Loucy (cell line): ENCODE measurements at regions not wholly inside any gene's neighbourhood (a gene's known extent, or its start where the extent isn't known, plus 50 kb on each side); places are given as distances from the start of the nearest gene placed in this dataset.

Experiments
- H2AFZ ChIP-seq: fragments of 200-600 bp; sonication (generic); 2 replicates; pipeline ENCODE4 v1.6.0; 2016; ENCODE audit warnings: antibody characterized with exemption, mild to moderate bottlenecking, low read length, moderate library complexity
- H3F3A ChIP-seq: fragments of 200-600 bp; 2 replicates; pipeline ENCODE4 v1.6.0; 2016; ENCODE audit warnings: antibody characterized with exemption, low read depth, mild to moderate bottlenecking
- H3K27me3 ChIP-seq: fragments of 200-600 bp; sonication (generic); 2 replicates; pipeline ENCODE4 v1.6.1; 2014; ENCODE audit warnings: low read length, mild to moderate bottlenecking; ENCODE audit not compliant: insufficient read depth, poor library complexity, severe bottlenecking
- H3K36me3 ChIP-seq: fragments of 200-600 bp; sonication (generic); 2 replicates; pipeline ENCODE4 v1.6.1; 2016; ENCODE audit warnings: low read length; ENCODE audit not compliant: insufficient read depth
- H3K4me1 ChIP-seq: fragments of 200-600 bp; sonication (generic); 2 replicates; pipeline ENCODE4 v1.5.1; 2014; ENCODE audit warnings: low read length, mild to moderate bottlenecking; ENCODE audit not compliant: insufficient read depth, poor library complexity, severe bottlenecking
- H3K4me2 ChIP-seq: fragments of 200-600 bp; sonication (generic); 2 replicates; pipeline ENCODE4 v1.6.0; 2014; ENCODE audit warnings: antibody characterized with exemption, low read length, low read depth, mild to moderate bottlenecking; ENCODE audit not compliant: poor library complexity, severe bottlenecking
- H3K4me3 ChIP-seq: fragments of 200-600 bp; sonication (generic); 2 replicates; pipeline ENCODE4 v1.5.1; 2014; ENCODE audit warnings: low read length, mild to moderate bottlenecking, mixed read lengths; ENCODE audit not compliant: poor library complexity, severe bottlenecking
- H3K79me2 ChIP-seq: fragments of 200-600 bp; sonication (generic); 2 replicates; pipeline ENCODE4 v1.6.1; 2014; ENCODE audit warnings: low read length; ENCODE audit not compliant: insufficient read depth
- H3K9ac ChIP-seq: fragments of 200-600 bp; sonication (generic); 2 replicates; pipeline ENCODE4 v1.6.0; 2014; ENCODE audit warnings: mild to moderate bottlenecking, low read depth, low read length, moderate library complexity; ENCODE audit not compliant: poor library complexity, severe bottlenecking
- H3K9me2 ChIP-seq: fragments of 200-600 bp; sonication (generic); replicated peaks from 2 replicates; pipeline ENCODE4 v1.6.1; 2016; ENCODE audit warnings: low read depth, low read length, mixed read lengths
- H3K9me3 ChIP-seq: fragments of 200-600 bp; sonication (generic); 2 replicates; pipeline ENCODE4 v1.6.1; 2014; ENCODE audit warnings: mild to moderate bottlenecking, antibody characterized with exemption, low read length, low read depth; ENCODE audit not compliant: insufficient read depth
- H4K20me1 ChIP-seq: fragments of 200-600 bp; sonication (generic); 2 replicates; pipeline ENCODE4 v1.6.0; 2014; ENCODE audit warnings: antibody characterized with exemption, low read length, mild to moderate bottlenecking; ENCODE audit not compliant: insufficient read depth, poor library complexity, severe bottlenecking
- CTCF ChIP-seq: fragments of 200-600 bp; sonication (generic); conservative IDR thresholded peaks from 2 replicates; pipeline ENCODE4 v1.5.1; 2014; ENCODE audit warnings: mild to moderate bottlenecking, antibody characterized with exemption, low read length
- EZH2phosphoT487 ChIP-seq: fragments of 200-600 bp; IDR thresholded peaks from 2 replicates; pipeline ENCODE4 v1.6.1; 2018; ENCODE audit warnings: antibody characterized with exemption, mild to moderate bottlenecking, moderate library complexity, borderline replicate concordance

GRCh38 chr18:56224669-56225561 lies 413.5 kb downstream of the TXNL1 start:
- H3K4me3 ChIP-seq, result no peak overlapping the region
- no peaks in the 10 kb centered on the region for H3K9me3 ChIP-seq
- H3K27me3 ChIP-seq, result no peaks in the 10 kb centered on the region
- no peaks in the 10 kb centered on the region for H3F3A ChIP-seq
- no peaks in the 10 kb centered on the region for H3K9me2 ChIP-seq
- no peak overlapping the region for H3K9ac ChIP-seq
- no peak overlapping the region for H3K4me2 ChIP-seq
- no peak overlapping the region for H2AFZ ChIP-seq
- H4K20me1 ChIP-seq, result no peaks in the 10 kb centered on the region
- H3K36me3 ChIP-seq, result no peaks in the 10 kb centered on the region
- no peaks in the 10 kb centered on the region for H3K4me1 ChIP-seq
- TF ChIP-seq CTCF, result no peak
- TF ChIP-seq EZH2phosphoT487, result no peak
- no peaks in the 10 kb centered on the region for H3K79me2 ChIP-seq

GRCh38 chr18:56221195-56222065 lies 417.0 kb downstream of the TXNL1 start:
- no peaks in the 10 kb centered on the region for H4K20me1 ChIP-seq
- no peaks in the 10 kb centered on the region for H3K27me3 ChIP-seq
- H3K36me3 ChIP-seq, result no peaks in the 10 kb centered on the region
- no peaks in the 10 kb centered on the region for H3K4me1 ChIP-seq
- H3K4me2 ChIP-seq, result no peak overlapping the region
- H3K9ac ChIP-seq, result no peak overlapping the region
- H3K9me3 ChIP-seq, result no peaks in the 10 kb centered on the region
- no peaks in the 10 kb centered on the region for H3K9me2 ChIP-seq
- no peaks in the 10 kb centered on the region for H3F3A ChIP-seq
- no peak for TF ChIP-seq CTCF
- no peak for TF ChIP-seq EZH2phosphoT487
- H2AFZ ChIP-seq, result no peak overlapping the region
- no peaks in the 10 kb centered on the region for H3K79me2 ChIP-seq
- no peak overlapping the region for H3K4me3 ChIP-seq

- H3F3A ChIP-seq, result no peaks in the 10 kb centered on the region
- H2AFZ ChIP-seq, result no peak overlapping the region
- TF ChIP-seq EZH2phosphoT487, result no peak
- no peak for TF ChIP-seq CTCF
- H3K9me3 ChIP-seq, result no peaks in the 10 kb centered on the region
- H3K4me2 ChIP-seq, result no peak overlapping the region
- no peak overlapping the region for H3K9ac ChIP-seq
- H3K4me1 ChIP-seq, result no peaks in the 10 kb centered on the region
- no peaks in the 10 kb centered on the region for H3K27me3 ChIP-seq
- no peak overlapping the region for H3K4me3 ChIP-seq
- H3K36me3 ChIP-seq, result no peaks in the 10 kb centered on the region
- H3K79me2 ChIP-seq, result no peaks in the 10 kb centered on the region
- H4K20me1 ChIP-seq, result no peaks in the 10 kb centered on the region
- H3K9me2 ChIP-seq, result no peaks in the 10 kb centered on the region
Observed at GRCh38 chr18:56217406-56217805, 421.0 kb downstream of the TXNL1 start.
